GM12874 (cell line): ENCODE measurements at regions not wholly inside any gene's neighbourhood (a gene's known extent, or its start where the extent isn't known, plus 50 kb on each side); places are given as distances from the start of the nearest gene placed in this dataset.

ENCODE experiments used
- CTCF ChIP-seq: IDR thresholded peaks from 2 replicates; pipeline ENCODE4 v1.5.1; 2011; ENCODE audit warnings: low read depth, mild to moderate bottlenecking, control low read depth, low read length, moderate library complexity; ENCODE audit not compliant: insufficient read depth

GRCh38 chr5:18397891-18398290 lies 763.6 kb downstream of the TAF11L14 start:
- no peak for TF ChIP-seq CTCF

- TF ChIP-seq CTCF: no peak
Observed at GRCh38 chr5:18403141-18403540, 768.9 kb downstream of the TAF11L14 start.

GRCh38 chr5:18403941-18404438 lies 769.7 kb downstream of the TAF11L14 start:
- no peak for TF ChIP-seq CTCF

GRCh38 chr5:18420711-18421110 lies 786.5 kb downstream of the TAF11L14 start:
- no peak for TF ChIP-seq CTCF

GRCh38 chr5:18433336-18433735 lies 799.1 kb downstream of the TAF11L14 start:
- no peak for TF ChIP-seq CTCF

- TF ChIP-seq CTCF: no peak
Observed at GRCh38 chr5:18438126-18438525, 803.9 kb downstream of the TAF11L14 start.

GRCh38 chr5:18455521-18455920 lies 821.3 kb downstream of the TAF11L14 start:
- TF ChIP-seq CTCF: no peak
